H9 (cell line): ENCODE measurements at regions not wholly inside any gene's neighbourhood (a gene's known extent, or its start where the extent isn't known, plus 50 kb on each side); places are given as distances from the start of the nearest gene placed in this dataset.

Source experiments
- DNase-seq: peaks from one replicate; pipeline ENCODE4 v3.0.0-alpha.2; 2017
- H2AFZ ChIP-seq: one replicate; pipeline ENCODE4 v1.6.1; 2013; ENCODE audit warnings: mild to moderate bottlenecking, low read length, control low read depth, moderate library complexity
- H2AK5ac ChIP-seq: 2 replicates; pipeline ENCODE4 v1.6.1; 2013; ENCODE audit warnings: low read length, control low read depth, mixed read lengths; ENCODE audit not compliant: insufficient read length
- H2BK120ac ChIP-seq: one replicate; pipeline ENCODE4 v1.6.1; 2013; ENCODE audit warnings: low read depth, mild to moderate bottlenecking, low read length, control low read depth, inconsistent platforms; ENCODE audit not compliant: poor library complexity, severe bottlenecking
- H2BK12ac ChIP-seq: 2 replicates; pipeline ENCODE4 v1.6.1; 2013; ENCODE audit warnings: low read length, control low read depth, mixed read lengths, low read depth; ENCODE audit not compliant: insufficient read length
- H2BK15ac ChIP-seq: 2 replicates; pipeline ENCODE4 v1.6.1; 2013; ENCODE audit warnings: low read depth, low read length, control low read depth
- H2BK20ac ChIP-seq: one replicate; pipeline ENCODE4 v1.6.1; 2013; ENCODE audit warnings: low read depth, mild to moderate bottlenecking, low read length, control low read depth, inconsistent platforms; ENCODE audit not compliant: poor library complexity, severe bottlenecking
- H2BK5ac ChIP-seq: 2 replicates; pipeline ENCODE4 v1.6.1; 2013; ENCODE audit warnings: low read length, control low read depth, mixed read lengths; ENCODE audit not compliant: insufficient read length
- H3K14ac ChIP-seq: 2 replicates; pipeline ENCODE4 v1.6.1; 2013; ENCODE audit warnings: low read length, control low read depth; ENCODE audit not compliant: insufficient read depth
- H3K18ac ChIP-seq: 2 replicates; pipeline ENCODE4 v1.6.1; 2013; ENCODE audit warnings: low read depth, mild to moderate bottlenecking, mixed read lengths, low read length, control low read depth; ENCODE audit not compliant: insufficient read length
- H3K23ac ChIP-seq: 2 replicates; pipeline ENCODE4 v1.6.1; 2013; ENCODE audit warnings: low read length, control low read depth, mixed read lengths, low read depth; ENCODE audit not compliant: insufficient read length
- H3K23me2 ChIP-seq: 2 replicates; pipeline ENCODE4 v1.6.1; 2013; ENCODE audit warnings: low read depth, mild to moderate bottlenecking, mixed read lengths, low read length, control low read depth; ENCODE audit not compliant: insufficient read length, poor library complexity, severe bottlenecking
- H3K27ac ChIP-seq: 2 replicates; pipeline ENCODE4 v1.5.1; 2013; ENCODE audit warnings: low read length, control low read depth, mixed read lengths, low read depth; ENCODE audit not compliant: insufficient read length
- H3K27me3 ChIP-seq: 2 replicates; pipeline ENCODE4 v1.6.1; 2013; ENCODE audit warnings: low read length, control low read depth, inconsistent platforms; ENCODE audit not compliant: insufficient read depth
- H3K4ac ChIP-seq: 2 replicates; pipeline ENCODE4 v1.6.1; 2013; ENCODE audit warnings: low read depth, mild to moderate bottlenecking, control low read depth, inconsistent platforms, low read length, moderate library complexity
- H3K4me1 ChIP-seq: 2 replicates; pipeline ENCODE4 v1.6.1; 2013; ENCODE audit warnings: low read length, control low read depth, inconsistent platforms; ENCODE audit not compliant: insufficient read depth
- H3K4me2 ChIP-seq: 2 replicates; pipeline ENCODE4 v1.6.1; 2013; ENCODE audit warnings: low read length, control low read depth, mixed read lengths; ENCODE audit not compliant: insufficient read length, insufficient read depth
- H3K56ac ChIP-seq: 2 replicates; pipeline ENCODE4 v1.6.1; 2013; ENCODE audit warnings: low read depth, mild to moderate bottlenecking, mixed read lengths, low read length, control low read depth; ENCODE audit not compliant: insufficient read length
- H3K79me1 ChIP-seq: 2 replicates; pipeline ENCODE4 v1.6.1; 2013; ENCODE audit warnings: low read depth, mild to moderate bottlenecking, moderate library complexity, low read length, control low read depth, inconsistent platforms; ENCODE audit not compliant: insufficient read depth, poor library complexity, severe bottlenecking
- H3K79me2 ChIP-seq: 2 replicates; pipeline ENCODE4 v1.6.1; 2013; ENCODE audit warnings: low read length, control low read depth, inconsistent platforms; ENCODE audit not compliant: insufficient read depth
- H3K9ac ChIP-seq: 2 replicates; pipeline ENCODE4 v1.6.1; 2013; ENCODE audit warnings: low read length, control low read depth, mixed read lengths; ENCODE audit not compliant: insufficient read length; ENCODE audit errors: extremely low read depth
- H3K9me3 ChIP-seq: one replicate; pipeline ENCODE4 v1.6.1; 2013; ENCODE audit warnings: low read depth, low read length, inconsistent platforms; ENCODE audit not compliant: control insufficient read depth
- H3T11ph ChIP-seq: one replicate; pipeline ENCODE4 v1.6.1; 2013; ENCODE audit warnings: mild to moderate bottlenecking, low read length, control low read depth, inconsistent platforms
- H4K20me1 ChIP-seq: one replicate; pipeline ENCODE4 v1.6.1; 2013; ENCODE audit not compliant: control insufficient read depth, insufficient read length, insufficient read depth
- H4K5ac ChIP-seq: 2 replicates; pipeline ENCODE4 v1.6.1; 2013; ENCODE audit warnings: low read depth, mild to moderate bottlenecking, mixed read lengths, low read length, control low read depth; ENCODE audit not compliant: insufficient read length
- H4K8ac ChIP-seq: replicated peaks from 2 replicates; pipeline ENCODE4 v1.6.1; 2013; ENCODE audit warnings: low read length, control low read depth, mixed read lengths, low read depth; ENCODE audit not compliant: insufficient read length
- H4K91ac ChIP-seq: 2 replicates; pipeline ENCODE4 v1.6.1; 2013; ENCODE audit warnings: low read depth, mild to moderate bottlenecking, moderate library complexity, mixed read lengths, low read length, control low read depth; ENCODE audit not compliant: insufficient read length
- H3K27ac Mint-ChIP-seq, 3 experiments: 2 replicates in 2 of 3; 3 replicates in 1 of 3; pipeline ENCODE4 v1.8.0; 2020 to 2021; ENCODE audit warnings: mixed read lengths in 3 of 3, mild to moderate bottlenecking in 1 of 3, moderate library complexity in 1 of 3
- H3K27me3 Mint-ChIP-seq: 2 replicates; pipeline ENCODE4 v1.8.0; 2021; ENCODE audit warnings: low read depth, mild to moderate bottlenecking, moderate library complexity, mixed read lengths
- H3K36me3 Mint-ChIP-seq, 3 experiments: 2 replicates in 2 of 3; 3 replicates in 1 of 3; pipeline ENCODE4 v1.8.0; 2020 to 2021; ENCODE audit warnings: low read depth in 3 of 3, mixed read lengths in 3 of 3; ENCODE audit not compliant: insufficient read depth in 1 of 3
- H3K4me1 Mint-ChIP-seq, 2 experiments: 2 replicates each; pipeline ENCODE4 v1.8.0; 2020; ENCODE audit warnings: mixed read lengths in 2 of 2
- H3K4me3 Mint-ChIP-seq, 2 experiments: 2 replicates in 1 of 2; 3 replicates in 1 of 2; pipeline ENCODE4 v1.8.0; 2020 to 2021; ENCODE audit warnings: mild to moderate bottlenecking in 2 of 2, mixed read lengths in 2 of 2, moderate library complexity in 1 of 2
- H3K9me3 Mint-ChIP-seq, 2 experiments: 2 replicates in 1 of 2; 3 replicates in 1 of 2; pipeline ENCODE4 v1.8.0; 2020; ENCODE audit warnings: mild to moderate bottlenecking in 2 of 2, mixed read lengths in 2 of 2, moderate library complexity in 1 of 2
- CTCF ChIP-seq: fragments of 200-600 bp; sonication (generic); conservative IDR thresholded peaks from 3 replicates; pipeline ENCODE4 v1.8.0; 2021; ENCODE audit warnings: antibody characterized with exemption, mild to moderate bottlenecking
- WGBS: extraction: QIAGEN DNeasy Blood & Tissue Kit; methylation state at CpG from one replicate; pipeline ENCODE4 v1.1.7; 2013; ENCODE audit warnings: missing lambda C conversion rate, low lambda C conversion rate, mixed read lengths; ENCODE audit not compliant: insufficient read length; ENCODE audit errors: extremely low coverage; 5-methylcytosine and 5-hydroxymethylcytosine counted together

GRCh38 chr18:40159141-40160017 lies 1795.7 kb upstream of the PIK3C3 start:
- H4K8ac ChIP-seq, result no peak overlapping the region
- no peak overlapping the region for H3K27ac Mint-ChIP-seq
- H3T11ph ChIP-seq, result no peak overlapping the region
- no peak for DNase-seq
- no peak overlapping the region for H3K9ac ChIP-seq
- TF ChIP-seq CTCF, result peak; percentile 79
- H3K9me3 ChIP-seq, result no peaks in the 10 kb centered on the region
- H3K4me2 ChIP-seq, result no peak overlapping the region
- no peak overlapping the region for H3K56ac ChIP-seq
- no peaks in the 10 kb centered on the region for H4K20me1 ChIP-seq
- no peak overlapping the region for H2AK5ac ChIP-seq
- H2BK12ac ChIP-seq, result no peak overlapping the region
- peaks cover 2% of the 10 kb centered on the region in 2 experiments; a peak in 2 of 4 replicates for H3K4me1 Mint-ChIP-seq
- no peak overlapping the region for H2BK20ac ChIP-seq
- no peak overlapping the region for H3K23ac ChIP-seq
- no peaks in the 10 kb centered on the region for H3K27me3 ChIP-seq
- H4K91ac ChIP-seq, result no peak overlapping the region
- H3K79me2 ChIP-seq, result no peaks in the 10 kb centered on the region
- H3K27me3 Mint-ChIP-seq, result no peaks in the 10 kb centered on the region
- H2BK15ac ChIP-seq, result no peak overlapping the region
- no peaks in the 10 kb centered on the region for H3K4me1 ChIP-seq
- WGBS, result no CpG with 5 or more reads among the region's 5 CpGs
- H3K4ac ChIP-seq, result no peak overlapping the region
- no peak overlapping the region for H3K4me3 Mint-ChIP-seq
- H2BK120ac ChIP-seq, result no peak overlapping the region
- H2AFZ ChIP-seq, result no peak overlapping the region
- no peak overlapping the region for H3K18ac ChIP-seq
- H2BK5ac ChIP-seq, result no peak overlapping the region
- no peaks in the 10 kb centered on the region for H3K36me3 Mint-ChIP-seq
- no peak overlapping the region for H3K14ac ChIP-seq
- no peak overlapping the region for H3K27ac ChIP-seq
- H4K5ac ChIP-seq, result no peak overlapping the region
- no peaks in the 10 kb centered on the region for H3K79me1 ChIP-seq
- no peaks in the 10 kb centered on the region for H3K23me2 ChIP-seq
- no peaks in the 10 kb centered on the region for H3K9me3 Mint-ChIP-seq
